ENCODE measurements at regions not wholly inside any gene's neighbourhood (a gene's known extent, or its start where the extent isn't known, plus 50 kb on each side); places are given as distances from the start of the nearest gene placed in this dataset.
A peak's percentile ranks its signal among the peaks of the same experiment; 100 is the strongest.

DNA sequence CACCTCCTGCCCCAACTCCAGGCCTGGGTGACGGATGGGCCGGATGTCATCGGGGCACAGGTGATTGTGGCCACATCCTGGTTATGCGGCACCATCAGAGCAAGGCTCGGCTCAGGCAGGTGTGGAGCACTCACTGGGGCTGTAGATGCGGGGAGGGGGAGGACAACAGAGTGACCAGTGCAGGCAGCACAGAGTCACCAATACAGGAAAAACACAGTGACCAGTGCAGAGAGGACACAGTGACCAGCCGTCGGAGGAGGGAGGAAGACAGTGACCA is 209.1 kb downstream of the BRD1 start:
- H3K4me3 ChIP-seq, result no peak overlapping the region
- TF ChIP-seq EP300 (IDR thresholded peaks at IDR 0.05) (no peak), POLR2A (IDR thresholded peaks at IDR 0.05) (no peak)
- TF ChIP-seq, protein P1, sequence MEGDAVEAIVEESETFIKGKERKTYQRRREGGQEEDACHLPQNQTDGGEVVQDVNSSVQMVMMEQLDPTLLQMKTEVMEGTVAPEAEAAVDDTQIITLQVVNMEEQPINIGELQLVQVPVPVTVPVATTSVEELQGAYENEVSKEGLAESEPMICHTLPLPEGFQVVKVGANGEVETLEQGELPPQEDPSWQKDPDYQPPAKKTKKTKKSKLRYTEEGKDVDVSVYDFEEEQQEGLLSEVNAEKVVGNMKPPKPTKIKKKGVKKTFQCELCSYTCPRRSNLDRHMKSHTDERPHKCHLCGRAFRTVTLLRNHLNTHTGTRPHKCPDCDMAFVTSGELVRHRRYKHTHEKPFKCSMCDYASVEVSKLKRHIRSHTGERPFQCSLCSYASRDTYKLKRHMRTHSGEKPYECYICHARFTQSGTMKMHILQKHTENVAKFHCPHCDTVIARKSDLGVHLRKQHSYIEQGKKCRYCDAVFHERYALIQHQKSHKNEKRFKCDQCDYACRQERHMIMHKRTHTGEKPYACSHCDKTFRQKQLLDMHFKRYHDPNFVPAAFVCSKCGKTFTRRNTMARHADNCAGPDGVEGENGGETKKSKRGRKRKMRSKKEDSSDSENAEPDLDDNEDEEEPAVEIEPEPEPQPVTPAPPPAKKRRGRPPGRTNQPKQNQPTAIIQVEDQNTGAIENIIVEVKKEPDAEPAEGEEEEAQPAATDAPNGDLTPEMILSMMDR (IDR thresholded peaks at IDR 0.05), result no peak
- H3K27me3 ChIP-seq, result no peaks in the 10 kb centered on the region
- DNase-seq, result peak in 2 of 5 donors; percentile 4 to 12
- H3K4me1 ChIP-seq (ENCODE audit: insufficient read depth), result no peaks in the 10 kb centered on the region
- H3K9me3 ChIP-seq, result no peaks in the 10 kb centered on the region
- no peaks in the 10 kb centered on the region for H3K36me3 ChIP-seq
- no peak overlapping the region for H3K27ac ChIP-seq
- 77 to 84% (median 82%) methylated on average over 8 of the region's 8 CpGs for WGBS, 3 donors
- intact Hi-C loops (cut with DNase I), result no loop called here

DNA sequence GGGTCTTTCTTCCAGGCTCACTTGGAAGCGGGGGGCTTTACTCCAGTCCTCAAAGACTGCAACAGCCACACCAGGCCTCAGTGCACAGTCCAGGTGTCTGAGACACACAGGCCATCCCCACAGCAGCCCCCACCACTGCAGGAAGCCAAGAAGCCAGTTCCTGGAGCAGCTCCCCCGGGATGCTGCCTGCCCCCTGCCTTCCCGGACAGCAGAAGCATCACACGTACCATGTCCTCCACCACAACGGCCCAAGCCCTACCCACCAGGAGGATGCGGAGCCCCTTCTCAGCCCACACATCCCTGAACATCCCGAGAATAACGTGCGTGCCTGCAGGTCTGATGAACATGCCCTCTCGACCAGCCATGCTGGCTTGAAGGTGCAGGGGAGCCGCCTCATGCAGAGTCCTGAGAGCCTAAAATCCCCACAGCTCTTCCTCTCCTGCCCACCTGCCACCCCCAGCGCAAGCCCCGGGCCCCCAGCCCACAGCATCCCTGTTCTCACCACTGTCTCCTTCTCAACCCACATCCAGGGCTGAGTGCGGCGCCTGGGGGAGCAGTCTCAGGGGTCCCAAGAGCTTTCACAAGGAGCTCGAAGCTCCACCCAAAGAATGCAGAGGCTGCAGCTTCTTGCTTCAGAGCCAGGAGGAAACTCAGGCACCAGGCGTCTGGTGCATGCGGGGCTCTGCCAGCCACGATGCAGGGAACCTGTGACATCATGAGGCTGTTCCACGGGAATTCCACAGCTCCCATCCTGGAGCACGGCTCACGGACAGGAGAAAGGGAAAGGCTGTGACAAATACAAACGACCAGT is 209.6 kb downstream of the BRD1 start:
- WGBS, 3 donors, result 36 to 49% (median 43%) methylated on average over 21 to 23 of the region's 23 CpGs

DNA sequence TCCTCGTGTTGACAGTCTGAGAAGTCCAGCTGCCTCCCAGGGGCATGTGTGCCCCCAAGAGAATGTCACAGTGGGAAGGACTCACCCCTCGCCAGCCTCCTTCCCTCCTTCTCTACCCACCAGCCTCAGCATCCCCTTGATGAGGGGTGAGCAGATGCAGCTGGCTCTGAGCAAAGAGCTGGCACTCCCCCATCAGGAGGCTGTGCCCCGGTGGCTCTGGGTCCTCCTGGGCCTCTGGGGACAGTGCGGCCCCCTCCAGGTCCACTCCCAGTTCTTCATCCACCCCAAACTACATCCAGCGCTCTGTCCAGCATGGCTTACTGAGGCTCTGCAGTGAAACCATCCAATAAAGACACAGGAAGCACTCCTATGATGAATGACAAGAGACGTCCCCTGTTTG is 210.4 kb downstream of the BRD1 start:
- Histone ChIP-seq H3K4me3 (no peak overlapping the region), H3K27ac (no peak overlapping the region), H3K4me1 (ENCODE audit: insufficient read depth) (no peaks in the 10 kb centered on the region), H3K9me3 (peaks cover 0 to 4% of the 10 kb centered on the region in 2 donors), H3K36me3 (no peaks in the 10 kb centered on the region), H3K27me3 (no peaks in the 10 kb centered on the region)
- TF ChIP-seq EP300 (IDR thresholded peaks at IDR 0.05) (no peak), POLR2A (IDR thresholded peaks at IDR 0.05) (no peak)
- intact Hi-C loops (cut with DNase I), result no loop called here
- no peak for DNase-seq
- WGBS, 3 donors, result 39 to 70% (median 59%) methylated on average over 6 of the region's 6 CpGs

More for the DNA sequence above, 209.6 kb downstream of the BRD1 start:
- Histone ChIP-seq H3K27ac (no peak overlapping the region), H3K4me3 (no peak overlapping the region), H3K36me3 (no peaks in the 10 kb centered on the region), H3K4me1 (ENCODE audit: insufficient read depth) (no peaks in the 10 kb centered on the region), H3K9me3 (peaks cover 0 to 2% of the 10 kb centered on the region in 2 donors), H3K27me3 (no peaks in the 10 kb centered on the region)
- intact Hi-C loops (cut with DNase I), result no loop called here
- no peak for TF ChIP-seq EP300 (IDR thresholded peaks at IDR 0.05)
- TF ChIP-seq POLR2A (IDR thresholded peaks at IDR 0.05), result no peak
- TF ChIP-seq, protein P1 (IDR thresholded peaks at IDR 0.05), result no peak
- DNase-seq, result peak in 2 of 5 donors; percentile 3 to 13

DNA sequence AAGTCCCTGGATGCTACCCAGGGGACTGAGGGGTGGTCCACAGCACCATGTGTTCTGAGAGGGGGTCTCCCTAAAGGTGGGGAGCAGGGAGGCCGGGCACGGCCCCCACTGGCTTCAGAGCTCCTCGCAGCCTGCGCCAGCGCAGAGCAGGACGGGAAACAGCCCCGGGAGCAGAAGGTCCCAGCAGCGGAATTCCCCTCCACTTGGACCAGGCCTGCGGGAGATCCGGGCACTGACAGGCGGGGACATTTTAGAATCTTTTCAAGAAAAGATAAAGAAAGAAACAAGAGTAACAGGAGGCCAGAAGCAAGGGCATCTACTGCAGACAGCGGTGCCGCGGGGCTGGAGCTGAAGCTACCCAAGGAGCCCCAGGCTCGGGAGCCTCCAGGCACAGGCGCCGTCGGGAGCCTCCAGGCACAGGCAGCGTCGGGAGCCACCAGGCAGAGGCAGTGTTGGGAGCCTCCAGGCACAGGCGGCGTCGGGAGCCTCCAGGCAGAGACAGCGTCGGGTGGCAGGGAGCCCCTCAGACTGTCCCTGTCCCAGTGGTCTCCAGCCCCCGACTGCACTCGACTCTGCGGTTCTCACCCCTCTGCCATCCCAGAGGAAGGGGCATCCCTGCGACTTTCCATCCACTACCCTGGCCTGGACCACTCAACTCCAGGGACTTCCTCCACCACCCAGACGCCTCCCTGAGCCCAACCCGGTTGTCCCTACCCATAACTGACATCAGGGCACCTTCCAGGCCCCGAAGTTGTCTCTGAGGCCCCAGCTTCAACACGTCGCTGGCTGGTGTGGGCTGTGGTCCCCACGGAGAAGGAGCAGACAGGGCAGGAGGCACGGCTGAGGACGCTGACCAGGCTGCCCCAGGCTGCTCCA is 211.1 kb downstream of the BRD1 start:
- Histone ChIP-seq H3K4me1 (ENCODE audit: insufficient read depth) (no peaks in the 10 kb centered on the region), H3K36me3 (no peaks in the 10 kb centered on the region), H3K27ac (no peak overlapping the region), H3K9me3 (peaks cover 0 to 4% of the 10 kb centered on the region in 2 donors), H3K4me3 (no peak overlapping the region), H3K27me3 (no peaks in the 10 kb centered on the region)
- TF ChIP-seq EP300 (IDR thresholded peaks at IDR 0.05), result no peak
- 89 to 92% (median 90%) methylated on average over 37 of the region's 37 CpGs for WGBS, 3 donors
- DNase-seq, result peak in 1 of 5 donors; percentile 17
- intact Hi-C loops (cut with DNase I), result no loop called here

DNA sequence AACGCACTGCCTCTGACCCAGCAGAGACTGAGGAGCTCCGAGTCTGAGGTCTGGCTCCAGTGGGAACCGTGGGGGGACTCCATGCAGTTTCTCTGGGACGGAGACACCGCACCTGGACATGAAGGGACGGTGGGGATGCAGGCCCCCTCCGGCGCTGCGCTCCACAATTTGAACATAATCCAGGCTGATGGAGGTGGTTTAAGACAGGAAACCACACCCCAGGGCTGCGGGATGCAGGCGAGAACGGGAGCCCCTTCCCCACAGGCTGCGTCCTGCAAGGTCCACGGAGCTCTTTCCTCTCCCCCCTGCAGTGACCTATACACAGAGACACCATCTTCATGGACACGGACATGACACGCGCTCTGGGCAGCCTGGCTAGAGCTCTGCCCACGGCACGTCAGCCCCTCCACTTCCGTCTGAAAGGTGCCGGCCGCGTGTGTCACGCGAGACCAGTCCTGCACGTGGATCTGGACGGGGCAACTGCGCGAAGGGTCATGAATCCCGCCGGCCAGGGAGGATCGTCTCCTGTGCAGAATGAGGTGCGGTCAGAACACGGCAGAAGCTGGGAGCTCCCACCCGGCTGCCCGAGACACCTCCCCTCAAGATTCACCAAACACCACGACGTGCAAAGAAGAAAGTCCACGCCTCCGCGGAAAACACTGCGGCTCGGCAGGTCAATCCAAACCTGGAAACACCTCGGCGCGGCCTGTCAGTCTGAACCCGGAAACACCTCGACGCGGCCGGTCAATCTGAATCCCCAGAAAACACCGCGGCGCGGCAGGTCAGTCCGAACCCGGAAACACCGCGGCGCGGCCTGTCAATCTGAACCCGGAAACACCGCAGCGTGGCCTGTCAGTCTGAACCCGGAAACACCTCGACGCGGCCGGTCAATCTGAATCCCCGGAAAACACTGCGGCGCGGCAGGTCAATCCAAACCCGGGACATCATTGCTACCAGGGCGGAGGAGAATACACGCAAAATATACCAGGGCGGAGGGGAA is 212.4 kb downstream of the BRD1 start:
- H3K4me1 ChIP-seq (ENCODE audit: insufficient read depth), result no peaks in the 10 kb centered on the region
- 92 to 95% (median 93%) methylated on average over 77 of the region's 77 CpGs for WGBS, 3 donors
- no peak overlapping the region for H3K4me3 ChIP-seq
- no peaks in the 10 kb centered on the region for H3K27me3 ChIP-seq
- H3K9me3 ChIP-seq, result peaks cover 0 to 4% of the 10 kb centered on the region in 2 donors
- no peak overlapping the region for H3K27ac ChIP-seq
- intact Hi-C loops (cut with DNase I), result no loop called here
- no peaks in the 10 kb centered on the region for H3K36me3 ChIP-seq
- TF ChIP-seq, protein P1 (IDR thresholded peaks at IDR 0.05), result no peak
- TF ChIP-seq EP300 (IDR thresholded peaks at IDR 0.05) (no peak), POLR2A (IDR thresholded peaks at IDR 0.05) (no peak)
- DNase-seq, result peak in 1 of 5 donors; percentile 17
